ENCODE measurements at regions not wholly inside any gene's neighbourhood (a gene's known extent, or its start where the extent isn't known, plus 50 kb on each side); places are given as distances from the start of the nearest gene placed in this dataset.
"Not testable (repeated sequence)": the region's sequence is repeated elsewhere in the genome, so short reads cannot be mapped to it uniquely, and the experiment has no call there.

- no peak for DNase-seq (ENCODE audit: low read depth, low spot score)
These were observed 351.3 kb downstream of the RRAGC start for GRCh38 chr1:38508232-38508631.

GRCh38 chr1:38507563-38507962, 352.0 kb downstream of the RRAGC start:
- DNase-seq (ENCODE audit: low read depth, low spot score) = no peak

- DNase-seq (ENCODE audit: low read depth, low spot score) = no peak
These were observed 353.6 kb downstream of the RRAGC start for GRCh38 chr1:38505944-38506343.

GRCh38 chr1:38502758-38503157, 356.8 kb downstream of the RRAGC start:
- DNase-seq (ENCODE audit: low read depth, low spot score) = no peak

GRCh38 chr1:38500891-38501290, 358.7 kb downstream of the RRAGC start:
- no peak for DNase-seq (ENCODE audit: low read depth, low spot score)

GRCh38 chr1:38500352-38500751, 359.2 kb downstream of the RRAGC start:
- no peak for DNase-seq (ENCODE audit: low read depth, low spot score)

- no peak for DNase-seq (ENCODE audit: low read depth, low spot score)
These were observed 360.9 kb downstream of the RRAGC start for GRCh38 chr1:38498686-38499085.

GRCh38 chr1:38497921-38498656, 361.5 kb downstream of the RRAGC start:
- no peak for DNase-seq (ENCODE audit: low read depth, low spot score)

GRCh38 chr1:38493306-38493705, 366.3 kb downstream of the RRAGC start:
- not testable (repeated sequence) for DNase-seq (ENCODE audit: low read depth, low spot score)

- no peak for DNase-seq (ENCODE audit: low read depth, low spot score)
These were observed 369.7 kb downstream of the RRAGC start for GRCh38 chr1:38489844-38490270.

GRCh38 chr1:38488162-38488898, 371.2 kb downstream of the RRAGC start:
- DNase-seq (ENCODE audit: low read depth, low spot score) = no peak

- DNase-seq (ENCODE audit: low read depth, low spot score) = no peak
These were observed 372.2 kb downstream of the RRAGC start for GRCh38 chr1:38487396-38487795.

GRCh38 chr1:38486085-38486484, 373.5 kb downstream of the RRAGC start:
- DNase-seq (ENCODE audit: low read depth, low spot score) = no peak

GRCh38 chr1:38481871-38482826, 377.4 kb downstream of the RRAGC start:
- DNase-seq (ENCODE audit: low read depth, low spot score) = no peak

GRCh38 chr1:38479662-38480061, 379.9 kb downstream of the RRAGC start:
- DNase-seq (ENCODE audit: low read depth, low spot score) = not testable (repeated sequence)

- DNase-seq (ENCODE audit: low read depth, low spot score) = no peak
These were observed 381.8 kb downstream of the RRAGC start for GRCh38 chr1:38477811-38478210.

- no peak for DNase-seq (ENCODE audit: low read depth, low spot score)
These were observed 382.8 kb downstream of the RRAGC start for GRCh38 chr1:38476850-38477178.

GRCh38 chr1:38476111-38476849, 383.3 kb downstream of the RRAGC start:
- DNase-seq (ENCODE audit: low read depth, low spot score) = no peak

- DNase-seq (ENCODE audit: low read depth, low spot score) = no peak
These were observed 384.0 kb downstream of the RRAGC start for GRCh38 chr1:38475624-38476005.

GRCh38 chr1:38474738-38475623, 384.6 kb downstream of the RRAGC start:
- DNase-seq (ENCODE audit: low read depth, low spot score) = no peak
